ENCODE measurements at regions not wholly inside any gene's neighbourhood (a gene's known extent, or its start where the extent isn't known, plus 50 kb on each side); places are given as distances from the start of the nearest gene placed in this dataset.

DNA sequence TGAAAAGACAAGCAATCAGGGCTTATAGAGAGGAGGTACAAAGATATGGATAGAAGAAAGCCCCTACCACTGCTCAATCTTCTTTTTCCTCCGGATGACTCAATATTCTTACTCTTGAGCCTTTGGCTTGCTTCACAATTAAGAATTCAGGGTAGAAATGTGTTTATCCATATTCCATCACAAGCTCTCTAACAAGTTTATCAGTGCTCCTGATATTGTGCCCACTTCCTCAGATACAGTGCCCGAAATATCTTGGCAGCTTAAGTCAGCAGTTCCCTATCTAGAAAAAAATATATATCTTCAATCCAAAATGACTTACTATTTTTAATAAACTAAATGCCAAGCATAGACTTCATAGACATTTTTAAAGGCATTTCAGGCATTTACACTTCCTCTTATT, 255.1 kb upstream of the FAT3 start:
- H3K9me3 ChIP-seq: no peaks in the 10 kb centered on the region
- H3K4me3 ChIP-seq: no peak overlapping the region
- intact Hi-C loops (cut with DNase I): no loop called here
- no peak overlapping the region for H3K27ac ChIP-seq (replicated peaks in 1 of 4)
- H3K27me3 ChIP-seq: no peaks in the 10 kb centered on the region
- no peaks in the 10 kb centered on the region for H3K36me3 ChIP-seq
- 92% methylated on average over 2 of the region's 2 CpGs for WGBS
- peaks cover 0 to 7% (median 2%) of the 10 kb centered on the region in 4 donors for H3K4me1 ChIP-seq
- no peak for DNase-seq (ENCODE audit: extremely low spot score)
- TF ChIP-seq POLR2AphosphoS5 (IDR thresholded peaks at IDR 0.05) (no peak), EP300 (IDR thresholded peaks at IDR 0.05) (no peak), POLR2A (IDR thresholded peaks at IDR 0.05; ENCODE audit: low read depth) (no peak)
- TF ChIP-seq, protein P1, sequence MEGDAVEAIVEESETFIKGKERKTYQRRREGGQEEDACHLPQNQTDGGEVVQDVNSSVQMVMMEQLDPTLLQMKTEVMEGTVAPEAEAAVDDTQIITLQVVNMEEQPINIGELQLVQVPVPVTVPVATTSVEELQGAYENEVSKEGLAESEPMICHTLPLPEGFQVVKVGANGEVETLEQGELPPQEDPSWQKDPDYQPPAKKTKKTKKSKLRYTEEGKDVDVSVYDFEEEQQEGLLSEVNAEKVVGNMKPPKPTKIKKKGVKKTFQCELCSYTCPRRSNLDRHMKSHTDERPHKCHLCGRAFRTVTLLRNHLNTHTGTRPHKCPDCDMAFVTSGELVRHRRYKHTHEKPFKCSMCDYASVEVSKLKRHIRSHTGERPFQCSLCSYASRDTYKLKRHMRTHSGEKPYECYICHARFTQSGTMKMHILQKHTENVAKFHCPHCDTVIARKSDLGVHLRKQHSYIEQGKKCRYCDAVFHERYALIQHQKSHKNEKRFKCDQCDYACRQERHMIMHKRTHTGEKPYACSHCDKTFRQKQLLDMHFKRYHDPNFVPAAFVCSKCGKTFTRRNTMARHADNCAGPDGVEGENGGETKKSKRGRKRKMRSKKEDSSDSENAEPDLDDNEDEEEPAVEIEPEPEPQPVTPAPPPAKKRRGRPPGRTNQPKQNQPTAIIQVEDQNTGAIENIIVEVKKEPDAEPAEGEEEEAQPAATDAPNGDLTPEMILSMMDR (IDR thresholded peaks at IDR 0.05): no peak

- Histone ChIP-seq H3K27me3 (no peaks in the 10 kb centered on the region), H3K36me3 (no peaks in the 10 kb centered on the region), H3K27ac (replicated peaks in 1 of 4) (no peak overlapping the region), H3K4me3 (no peak overlapping the region), H3K4me1 (peaks cover 0 to 1% (median under 1%) of the 10 kb centered on the region in 4 donors), H3K9me3 (no peaks in the 10 kb centered on the region)
- WGBS: 68% methylated on average over 2 of the region's 2 CpGs
- TF ChIP-seq, protein P1 (IDR thresholded peaks at IDR 0.05): no peak
- TF ChIP-seq POLR2AphosphoS5 (IDR thresholded peaks at IDR 0.05) (no peak), POLR2A (IDR thresholded peaks at IDR 0.05; ENCODE audit: low read depth) (no peak), EP300 (IDR thresholded peaks at IDR 0.05) (no peak)
- intact Hi-C loops (cut with DNase I): no loop called here
- DNase-seq (ENCODE audit: extremely low spot score): no peak
These were observed 256.9 kb upstream of the FAT3 start for GRCh38 chr11:91967691-91968045.

GRCh38 chr11:91967026-91967690, 257.5 kb upstream of the FAT3 start:
- TF ChIP-seq POLR2A (IDR thresholded peaks at IDR 0.05; ENCODE audit: low read depth): no peak
- TF ChIP-seq EP300 (IDR thresholded peaks at IDR 0.05): no peak
- TF ChIP-seq POLR2AphosphoS5 (IDR thresholded peaks at IDR 0.05): no peak
- TF ChIP-seq, protein P1 (IDR thresholded peaks at IDR 0.05): no peak
- intact Hi-C loops (cut with DNase I): no loop called here
- no peak for DNase-seq (ENCODE audit: extremely low spot score)
- H3K36me3 ChIP-seq: no peaks in the 10 kb centered on the region
- H3K9me3 ChIP-seq: no peaks in the 10 kb centered on the region
- H3K27ac ChIP-seq (replicated peaks in 1 of 4): no peak overlapping the region
- H3K27me3 ChIP-seq: no peaks in the 10 kb centered on the region
- no peak overlapping the region for H3K4me3 ChIP-seq
- H3K4me1 ChIP-seq: no peaks in the 10 kb centered on the region

DNA sequence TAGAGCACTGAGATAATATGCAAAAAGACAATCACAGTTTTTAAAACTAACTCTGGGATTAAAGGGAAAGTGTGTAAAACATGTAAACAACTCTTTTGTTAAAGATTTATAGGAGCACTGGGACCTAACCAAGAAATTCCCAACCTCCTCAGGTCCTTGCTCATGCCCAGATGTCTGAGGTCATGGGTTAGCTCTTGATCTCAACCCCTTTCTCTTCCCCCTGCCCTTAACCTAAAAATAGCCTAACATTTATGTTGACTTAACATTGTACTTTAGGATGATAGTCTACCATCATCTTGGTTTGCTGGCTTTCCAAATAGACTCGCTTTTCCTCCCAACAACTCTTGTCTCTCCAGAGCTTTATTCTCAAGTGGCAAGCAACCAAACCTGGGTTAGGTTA, 258.2 kb upstream of the FAT3 start:
- peaks cover 0 to under 1% (median 0%) of the 10 kb centered on the region in 4 donors for H3K9me3 ChIP-seq
- intact Hi-C loops (cut with DNase I): no loop called here
- no peak for DNase-seq (ENCODE audit: extremely low spot score)
- H3K27ac ChIP-seq (replicated peaks in 1 of 4): no peak overlapping the region
- TF ChIP-seq, protein P1 (IDR thresholded peaks at IDR 0.05): no peak
- H3K4me3 ChIP-seq: no peak overlapping the region
- no peaks in the 10 kb centered on the region for H3K4me1 ChIP-seq
- no peaks in the 10 kb centered on the region for H3K27me3 ChIP-seq
- H3K36me3 ChIP-seq: no peaks in the 10 kb centered on the region
- WGBS: 86% methylated on average over 1 of the region's 1 CpG

DNA sequence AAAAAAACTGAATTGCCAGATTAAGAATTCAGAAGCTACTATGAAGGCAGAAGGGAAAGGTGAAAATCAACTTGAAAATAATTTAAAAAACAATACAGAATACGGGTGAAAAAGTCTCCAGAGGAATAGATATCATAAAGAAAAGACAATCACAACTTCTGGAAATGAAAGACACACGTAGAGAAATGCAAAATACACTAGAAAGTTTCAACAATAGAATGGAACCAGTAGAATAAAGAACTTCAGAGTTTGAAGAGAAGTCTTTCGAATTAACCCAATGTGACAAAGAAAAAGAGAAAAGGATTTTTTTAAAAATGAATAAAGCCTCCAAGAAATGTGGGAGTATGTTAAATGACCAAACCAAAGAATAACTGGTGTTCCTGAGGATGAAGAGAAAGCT, 263.8 kb upstream of the FAT3 start:
- intact Hi-C loops (cut with DNase I): no loop called here
- Histone ChIP-seq H3K36me3 (no peaks in the 10 kb centered on the region), H3K27me3 (no peaks in the 10 kb centered on the region), H3K4me3 (no peak overlapping the region), H3K9me3 (peaks cover 0 to 22% (median 6%) of the 10 kb centered on the region in 4 donors), H3K27ac (replicated peaks in 1 of 4) (no peak overlapping the region), H3K4me1 (no peaks in the 10 kb centered on the region)
- DNase-seq (ENCODE audit: extremely low spot score): no peak
- no peak for TF ChIP-seq POLR2A (IDR thresholded peaks at IDR 0.05; ENCODE audit: low read depth)
- TF ChIP-seq POLR2AphosphoS5 (IDR thresholded peaks at IDR 0.05): no peak
- TF ChIP-seq EP300 (IDR thresholded peaks at IDR 0.05): no peak
- TF ChIP-seq, protein P1 (IDR thresholded peaks at IDR 0.05): no peak
- 89% methylated on average over 3 of the region's 3 CpGs for WGBS
